ENCODE measurements at regions not wholly inside any gene's neighbourhood (a gene's known extent, or its start where the extent isn't known, plus 50 kb on each side); places are given as distances from the start of the nearest gene placed in this dataset.

DNA sequence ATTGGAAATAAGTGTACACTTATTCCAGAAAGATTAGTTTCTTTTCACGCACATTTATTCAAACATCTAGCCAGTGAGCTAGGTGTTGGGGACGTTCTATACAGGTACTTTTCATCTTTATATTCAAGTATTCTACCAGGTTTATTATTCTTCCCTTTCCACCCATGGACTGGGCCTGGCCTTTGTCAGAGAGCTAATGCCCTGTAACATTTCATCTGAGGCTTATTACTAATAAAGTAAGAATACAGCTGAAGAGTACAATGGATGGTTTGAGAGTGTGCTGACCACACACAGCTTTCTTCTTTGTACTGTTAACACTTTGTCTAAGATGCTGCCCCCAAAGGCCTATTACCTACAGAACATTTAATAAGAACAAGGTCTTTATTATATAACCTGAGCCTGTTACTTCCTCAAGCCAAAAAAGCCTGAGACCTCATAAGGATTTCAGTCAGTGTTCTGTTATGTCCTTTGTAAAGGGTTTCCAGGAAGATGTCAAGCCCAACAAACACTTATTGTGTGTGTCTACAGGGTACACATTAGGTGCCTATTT is 93.5 kb downstream of the ZNF608 start:
- H3K27ac ChIP-seq (ENCODE audit: low read depth, low read length, severe bottlenecking), result no peak overlapping the region

GRCh38 chr5:124652514-124652819 is 94.0 kb downstream of the ZNF608 start:
- Histone ChIP-seq H3K9me3 (ENCODE audit: control insufficient read depth, low read length) (no peaks in the 10 kb centered on the region), H3K27ac (ENCODE audit: low read depth, low read length, severe bottlenecking) (peak overlapping the region; percentile 94), H3K36me3 (ENCODE audit: control insufficient read depth, insufficient read depth, low read length) (peaks cover 24% of the 10 kb centered on the region), H3K4me3 (ENCODE audit: extremely low read depth, insufficient read depth, low read length, poor library complexity, severe bottlenecking) (no peak overlapping the region), H3K4me1 (ENCODE audit: control insufficient read depth, insufficient read depth, low read length, poor library complexity, severe bottlenecking) (peaks cover 68% of the 10 kb centered on the region)
- WGBS, 2 experiments (ENCODE audit: insufficient coverage in 2 of 2), result no CpG with 5 or more reads among the region's 2 CpGs

More for the DNA sequence above, 93.5 kb downstream of the ZNF608 start:
- Histone ChIP-seq H3K4me1 (ENCODE audit: control insufficient read depth, insufficient read depth, low read length, poor library complexity, severe bottlenecking) (peaks cover 72% of the 10 kb centered on the region), H3K4me3 (ENCODE audit: extremely low read depth, insufficient read depth, low read length, poor library complexity, severe bottlenecking) (no peak overlapping the region), H3K36me3 (ENCODE audit: control insufficient read depth, insufficient read depth, low read length) (peaks cover 19% of the 10 kb centered on the region), H3K9me3 (ENCODE audit: control insufficient read depth, low read length) (no peaks in the 10 kb centered on the region)
- WGBS, 2 experiments (ENCODE audit: insufficient coverage in 2 of 2), result no CpG with 5 or more reads among the region's 2 CpGs

GRCh38 chr5:124651663-124652513 is 94.6 kb downstream of the ZNF608 start:
- H3K4me1 ChIP-seq (ENCODE audit: control insufficient read depth, insufficient read depth, low read length, poor library complexity, severe bottlenecking), result peaks cover 62% of the 10 kb centered on the region
- WGBS, 2 experiments (ENCODE audit: insufficient coverage in 2 of 2), result 4 to 5% methylated on average over 20 to 44 of the region's 54 CpGs
- peak overlapping the region; percentile 94 for H3K27ac ChIP-seq (ENCODE audit: low read depth, low read length, severe bottlenecking)
- no peaks in the 10 kb centered on the region for H3K9me3 ChIP-seq (ENCODE audit: control insufficient read depth, low read length)
- peak overlapping the region; percentile 32 for H3K4me3 ChIP-seq (ENCODE audit: extremely low read depth, insufficient read depth, low read length, poor library complexity, severe bottlenecking)
- peaks cover 30% of the 10 kb centered on the region for H3K36me3 ChIP-seq (ENCODE audit: control insufficient read depth, insufficient read depth, low read length)

GRCh38 chr5:124650951-124651662 is 95.3 kb downstream of the ZNF608 start:
- 100% methylated on average over 1 of the region's 3 CpGs; no CpG with 5 or more reads in 1 of the 2 experiments for WGBS, 2 experiments (ENCODE audit: insufficient coverage in 2 of 2)
- Histone ChIP-seq H3K27ac (ENCODE audit: low read depth, low read length, severe bottlenecking) (peak overlapping the region; percentile 94), H3K4me1 (ENCODE audit: control insufficient read depth, insufficient read depth, low read length, poor library complexity, severe bottlenecking) (peaks cover 55% of the 10 kb centered on the region)

GRCh38 chr5:124650147-124650561 is 96.3 kb downstream of the ZNF608 start:
- Histone ChIP-seq H3K4me3 (ENCODE audit: extremely low read depth, insufficient read depth, low read length, poor library complexity, severe bottlenecking) (no peak overlapping the region), H3K9me3 (ENCODE audit: control insufficient read depth, low read length) (no peaks in the 10 kb centered on the region), H3K36me3 (ENCODE audit: control insufficient read depth, insufficient read depth, low read length) (peaks cover 47% of the 10 kb centered on the region), H3K27ac (ENCODE audit: low read depth, low read length, severe bottlenecking) (peak overlapping the region; percentile 18), H3K4me1 (ENCODE audit: control insufficient read depth, insufficient read depth, low read length, poor library complexity, severe bottlenecking) (peaks cover 45% of the 10 kb centered on the region)
- 68 to 80% methylated on average over 1 to 2 of the region's 4 CpGs for WGBS, 2 experiments (ENCODE audit: insufficient coverage in 2 of 2)

More at GRCh38 chr5:124650951-124651662, 95.3 kb downstream of the ZNF608 start:
- H3K4me3 ChIP-seq (ENCODE audit: extremely low read depth, insufficient read depth, low read length, poor library complexity, severe bottlenecking), result peak overlapping the region; percentile 32
- H3K9me3 ChIP-seq (ENCODE audit: control insufficient read depth, low read length), result no peaks in the 10 kb centered on the region
- H3K36me3 ChIP-seq (ENCODE audit: control insufficient read depth, insufficient read depth, low read length), result peaks cover 37% of the 10 kb centered on the region

GRCh38 chr5:124649491-124650146 is 96.8 kb downstream of the ZNF608 start:
- WGBS, 2 experiments (ENCODE audit: insufficient coverage in 2 of 2), result 88% methylated on average over 7 of the region's 11 CpGs; no CpG with 5 or more reads in 1 of the 2 experiments
- peaks cover 45% of the 10 kb centered on the region for H3K4me1 ChIP-seq (ENCODE audit: control insufficient read depth, insufficient read depth, low read length, poor library complexity, severe bottlenecking)

GRCh38 chr5:124648902-124649467 is 97.5 kb downstream of the ZNF608 start:
- H3K4me1 ChIP-seq (ENCODE audit: control insufficient read depth, insufficient read depth, low read length, poor library complexity, severe bottlenecking), result peaks cover 51% of the 10 kb centered on the region
- WGBS, 2 experiments (ENCODE audit: insufficient coverage in 2 of 2), result 94 to 100% methylated on average over 2 to 5 of the region's 9 CpGs

More at GRCh38 chr5:124649491-124650146, 96.8 kb downstream of the ZNF608 start:
- no peak overlapping the region for H3K27ac ChIP-seq (ENCODE audit: low read depth, low read length, severe bottlenecking)
- peaks cover 47% of the 10 kb centered on the region for H3K36me3 ChIP-seq (ENCODE audit: control insufficient read depth, insufficient read depth, low read length)
- H3K9me3 ChIP-seq (ENCODE audit: control insufficient read depth, low read length), result no peaks in the 10 kb centered on the region
- no peak overlapping the region for H3K4me3 ChIP-seq (ENCODE audit: extremely low read depth, insufficient read depth, low read length, poor library complexity, severe bottlenecking)

GRCh38 chr5:124647352-124647751 is 99.1 kb downstream of the ZNF608 start:
- 92 to 98% methylated on average over 8 of the region's 8 CpGs for WGBS, 2 experiments (ENCODE audit: insufficient coverage in 2 of 2)
- Histone ChIP-seq H3K9me3 (ENCODE audit: control insufficient read depth, low read length) (no peaks in the 10 kb centered on the region), H3K4me1 (ENCODE audit: control insufficient read depth, insufficient read depth, low read length, poor library complexity, severe bottlenecking) (peaks cover 52% of the 10 kb centered on the region), H3K36me3 (ENCODE audit: control insufficient read depth, insufficient read depth, low read length) (peaks cover 53% of the 10 kb centered on the region), H3K4me3 (ENCODE audit: extremely low read depth, insufficient read depth, low read length, poor library complexity, severe bottlenecking) (no peak overlapping the region), H3K27ac (ENCODE audit: low read depth, low read length, severe bottlenecking) (no peak overlapping the region)

More at GRCh38 chr5:124648902-124649467, 97.5 kb downstream of the ZNF608 start:
- Histone ChIP-seq H3K9me3 (ENCODE audit: control insufficient read depth, low read length) (no peaks in the 10 kb centered on the region), H3K4me3 (ENCODE audit: extremely low read depth, insufficient read depth, low read length, poor library complexity, severe bottlenecking) (no peak overlapping the region), H3K27ac (ENCODE audit: low read depth, low read length, severe bottlenecking) (no peak overlapping the region), H3K36me3 (ENCODE audit: control insufficient read depth, insufficient read depth, low read length) (peaks cover 44% of the 10 kb centered on the region)

GRCh38 chr5:124645396-124645795 is 101.0 kb downstream of the ZNF608 start:
- Histone ChIP-seq H3K27ac (ENCODE audit: low read depth, low read length, severe bottlenecking) (no peak overlapping the region), H3K36me3 (ENCODE audit: control insufficient read depth, insufficient read depth, low read length) (peaks cover 69% of the 10 kb centered on the region), H3K9me3 (ENCODE audit: control insufficient read depth, low read length) (no peaks in the 10 kb centered on the region), H3K4me1 (ENCODE audit: control insufficient read depth, insufficient read depth, low read length, poor library complexity, severe bottlenecking) (peaks cover 37% of the 10 kb centered on the region), H3K4me3 (ENCODE audit: extremely low read depth, insufficient read depth, low read length, poor library complexity, severe bottlenecking) (no peak overlapping the region)
- WGBS, 2 experiments (ENCODE audit: insufficient coverage in 2 of 2), result 97 to 100% methylated on average over 3 of the region's 3 CpGs

DNA sequence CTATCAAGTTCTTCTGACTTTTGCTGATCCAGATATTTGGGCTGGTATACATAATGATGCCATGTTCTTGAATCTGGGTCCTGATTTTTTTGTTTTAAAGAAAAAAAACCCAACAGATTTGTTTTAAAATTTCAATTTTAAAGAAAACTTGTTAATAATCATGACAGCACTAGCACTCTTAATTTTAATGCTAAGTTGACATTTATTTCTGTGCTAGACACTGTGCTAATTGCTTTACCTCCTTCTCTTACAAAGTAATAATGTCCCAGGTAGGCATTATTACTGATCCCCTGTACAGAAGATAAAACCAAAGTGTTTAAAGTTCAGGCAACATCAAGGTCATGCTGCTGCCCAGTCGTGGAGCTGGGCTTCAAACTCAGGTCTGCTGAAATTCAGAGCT is 101.9 kb downstream of the ZNF608 start:
- H3K4me3 ChIP-seq (ENCODE audit: extremely low read depth, insufficient read depth, low read length, poor library complexity, severe bottlenecking), result no peak overlapping the region
- H3K4me1 ChIP-seq (ENCODE audit: control insufficient read depth, insufficient read depth, low read length, poor library complexity, severe bottlenecking), result peaks cover 33% of the 10 kb centered on the region
- 88 to 91% methylated on average over 1 of the region's 1 CpG for WGBS, 2 experiments (ENCODE audit: insufficient coverage in 2 of 2)
- H3K9me3 ChIP-seq (ENCODE audit: control insufficient read depth, low read length), result no peaks in the 10 kb centered on the region
- H3K36me3 ChIP-seq (ENCODE audit: control insufficient read depth, insufficient read depth, low read length), result peaks cover 73% of the 10 kb centered on the region
- peak overlapping the region; percentile 23 for H3K27ac ChIP-seq (ENCODE audit: low read depth, low read length, severe bottlenecking)
